NCI-H146 treated with DMSO at 0.1 percent for 48 hours (cell line): ENCODE measurements at regions not wholly inside any gene's neighbourhood (a gene's known extent, or its start where the extent isn't known, plus 50 kb on each side); places are given as distances from the start of the nearest gene placed in this dataset.
"Not testable (repeated sequence)": the region's sequence is repeated elsewhere in the genome, so short reads cannot be mapped to it uniquely, and the experiment has no call there.

ENCODE experiments used
- DNase-seq: peaks from one replicate; lab custom pipeline; 2025; ENCODE audit not compliant: unreplicated experiment; lab: John Stamatoyannopoulos, UW

GRCh38 chr3:152658977-152659720 lies 175.8 kb upstream of the P2RY1 start:
- DNase-seq: no peak

GRCh38 chr3:152662157-152662556 lies 172.8 kb upstream of the P2RY1 start:
- DNase-seq: no peak

GRCh38 chr3:152664766-152665165 lies 170.2 kb upstream of the P2RY1 start:
- DNase-seq: no peak

GRCh38 chr3:152667267-152667666 lies 167.7 kb upstream of the P2RY1 start:
- DNase-seq: no peak

GRCh38 chr3:152669560-152669959 lies 165.4 kb upstream of the P2RY1 start:
- no peak for DNase-seq

- no peak for DNase-seq
Measured at GRCh38 chr3:152671446-152672319, 163.2 kb upstream of the P2RY1 start.

GRCh38 chr3:152672320-152672649 lies 162.6 kb upstream of the P2RY1 start:
- DNase-seq: no peak

- no peak for DNase-seq
Measured at GRCh38 chr3:152676810-152677379, 158.0 kb upstream of the P2RY1 start.

- DNase-seq: no peak
Measured at GRCh38 chr3:152677491-152677890, 157.4 kb upstream of the P2RY1 start.

- no peak for DNase-seq
Measured at GRCh38 chr3:152682477-152682876, 152.5 kb upstream of the P2RY1 start.

GRCh38 chr3:152683521-152683999 lies 151.4 kb upstream of the P2RY1 start:
- DNase-seq: no peak

GRCh38 chr3:152684279-152684678 lies 150.7 kb upstream of the P2RY1 start:
- no peak for DNase-seq

GRCh38 chr3:152688313-152688712 lies 146.6 kb upstream of the P2RY1 start:
- no peak for DNase-seq

- DNase-seq: not testable (repeated sequence)
Measured at GRCh38 chr3:152692326-152692725, 142.6 kb upstream of the P2RY1 start.

GRCh38 chr3:152693521-152694250 lies 141.2 kb upstream of the P2RY1 start:
- not testable (repeated sequence) for DNase-seq

- no peak for DNase-seq
Measured at GRCh38 chr3:152695840-152696239, 139.1 kb upstream of the P2RY1 start.

GRCh38 chr3:152696962-152697361 lies 138.0 kb upstream of the P2RY1 start:
- no peak for DNase-seq

GRCh38 chr3:152703245-152703890 lies 131.6 kb upstream of the P2RY1 start:
- no peak for DNase-seq

GRCh38 chr3:152706991-152707713 lies 127.8 kb upstream of the P2RY1 start:
- no peak for DNase-seq

GRCh38 chr3:152709659-152710058 lies 125.3 kb upstream of the P2RY1 start:
- no peak for DNase-seq
